CD4-positive, alpha-beta memory T cell (primary cell): ENCODE measurements at regions not wholly inside any gene's neighbourhood (a gene's known extent, or its start where the extent isn't known, plus 50 kb on each side); places are given as distances from the start of the nearest gene placed in this dataset.

Experiments
- CTCF ChIA-PET: fragments of 350-600 bp; sonication (Branson Sonifier 250); formaldehyde crosslinking; loops from one replicate; lab custom pipeline; 2021; ENCODE audit warnings: inconsistent platforms; ENCODE audit not compliant: partially characterized antibody; lab: Charles Lee
- POLR2A ChIA-PET: fragments of 350-600 bp; sonication (Branson Sonifier 250); formaldehyde crosslinking; loops from one replicate; lab custom pipeline; 2021; ENCODE audit not compliant: partially characterized antibody; lab: Charles Lee
- DNase-seq, 5 donors: peaks; one replicate each; pipeline versions ENCODE4 v3.0.0 to v3.0.0-alpha.2; 2020 to 2022; ENCODE audit warnings: mixed read lengths in 1 of 5
- H3K27ac ChIP-seq: one replicate; pipeline ENCODE4 v1.7.0; 2013; ENCODE audit warnings: low read depth, low read length
- H3K27me3 ChIP-seq: 2 replicates; pipeline ENCODE4 v1.7.0; 2013; ENCODE audit warnings: mild to moderate bottlenecking, low read length, moderate library complexity; ENCODE audit not compliant: insufficient read depth
- H3K36me3 ChIP-seq: 2 replicates; pipeline ENCODE4 v1.7.0; 2013; ENCODE audit warnings: mild to moderate bottlenecking, low read length, moderate library complexity; ENCODE audit not compliant: insufficient read depth
- H3K4me1 ChIP-seq: 2 replicates; pipeline ENCODE4 v1.7.0; 2013; ENCODE audit warnings: mild to moderate bottlenecking, low read length, moderate library complexity; ENCODE audit not compliant: insufficient read depth
- H3K4me3 ChIP-seq, 2 donors: one replicate each; pipeline ENCODE4 v1.7.0; 2013; ENCODE audit warnings: low read length in 2 of 2, mild to moderate bottlenecking in 1 of 2
- H3K9me3 ChIP-seq, 2 donors: one replicate each; pipeline ENCODE4 v1.7.0; 2013; ENCODE audit warnings: low read length in 2 of 2, control low read depth in 1 of 2; ENCODE audit not compliant: control insufficient read depth in 1 of 2
- H3K27ac Mint-ChIP-seq, 7 donors: one replicate each; pipeline ENCODE4 v1.8.0; 2020 to 2021; ENCODE audit warnings: mixed read lengths in 7 of 7, mild to moderate bottlenecking in 6 of 7, inconsistent platforms in 3 of 7, moderate library complexity in 3 of 7
- H3K27me3 Mint-ChIP-seq, 2 donors: one replicate each; pipeline ENCODE4 v1.8.0; 2020 to 2021; ENCODE audit warnings: mixed read lengths in 2 of 2
- H3K36me3 Mint-ChIP-seq, 2 donors: one replicate each; pipeline ENCODE4 v1.8.0; 2020 to 2021; ENCODE audit warnings: mixed read lengths in 2 of 2, inconsistent platforms in 1 of 2, mild to moderate bottlenecking in 1 of 2
- H3K4me1 Mint-ChIP-seq, 4 donors: one replicate each; pipeline ENCODE4 v1.8.0; 2020 to 2021; ENCODE audit warnings: mixed read lengths in 4 of 4, mild to moderate bottlenecking in 1 of 4
- H3K4me3 Mint-ChIP-seq, 8 donors: one replicate each; pipeline ENCODE4 v1.8.0; 2020 to 2021; ENCODE audit warnings: mixed read lengths in 8 of 8, mild to moderate bottlenecking in 7 of 8, moderate library complexity in 6 of 8, inconsistent platforms in 3 of 8
- H3K9me3 Mint-ChIP-seq, 8 donors: one replicate each; pipeline ENCODE4 v1.8.0; 2020 to 2021; ENCODE audit warnings: mixed read lengths in 8 of 8, mild to moderate bottlenecking in 5 of 8, inconsistent platforms in 3 of 8, moderate library complexity in 1 of 8
- intact Hi-C: fragments of 100-400 bp; cut with micrococcal nuclease; formaldehyde crosslinking; loops from one replicate; pipeline ENCODE4 v1.15.1; 2023

GRCh38 chr3:144343343-144343742, 371.7 kb downstream of the DIPK2A start:
- DNase-seq = no peak
- POLR2A ChIA-PET = no interaction called here
- H3K9me3 Mint-ChIP-seq = peaks cover 0 to 20% (median 4%) of the 10 kb centered on the region in 8 donors

GRCh38 chr3:144343777-144344176, 372.2 kb downstream of the DIPK2A start:
- peaks cover 0 to 1% of the 10 kb centered on the region in 2 donors for H3K36me3 Mint-ChIP-seq
- peaks cover 0 to 7% of the 10 kb centered on the region in 2 donors for H3K27me3 Mint-ChIP-seq
- Histone ChIP-seq H3K4me3 (no peak overlapping the region), H3K9me3 (no peaks in the 10 kb centered on the region), H3K27ac (no peak overlapping the region), H3K4me1 (no peaks in the 10 kb centered on the region), H3K27me3 (no peaks in the 10 kb centered on the region), H3K36me3 (no peaks in the 10 kb centered on the region)
- H3K9me3 Mint-ChIP-seq = peaks cover 0 to 20% (median 3%) of the 10 kb centered on the region in 8 donors
- ChIA-PET POLR2A (no interaction called here), CTCF (no interaction called here)
- H3K4me3 Mint-ChIP-seq = no peak overlapping the region
- DNase-seq = no peak
- peaks cover 0 to 4% (median 0%) of the 10 kb centered on the region in 4 donors for H3K4me1 Mint-ChIP-seq
- H3K27ac Mint-ChIP-seq = no peak overlapping the region
- intact Hi-C loops = no loop called here

More at GRCh38 chr3:144343343-144343742, 371.7 kb downstream of the DIPK2A start:
- Mint-ChIP-seq H3K27ac (no peak overlapping the region), H3K27me3 (peaks cover 0 to 7% of the 10 kb centered on the region in 2 donors), H3K4me3 (no peak overlapping the region), H3K4me1 (peaks cover 0 to 4% (median 0%) of the 10 kb centered on the region in 4 donors), H3K36me3 (peaks cover 0 to 1% of the 10 kb centered on the region in 2 donors)
- no peaks in the 10 kb centered on the region for H3K36me3 ChIP-seq
- CTCF ChIA-PET = no interaction called here
- H3K27me3 ChIP-seq = no peaks in the 10 kb centered on the region
- no peak overlapping the region for H3K4me3 ChIP-seq
- intact Hi-C loops = no loop called here
- H3K27ac ChIP-seq = no peak overlapping the region
- H3K9me3 ChIP-seq = no peaks in the 10 kb centered on the region
- H3K4me1 ChIP-seq = no peaks in the 10 kb centered on the region

- peaks cover 0 to 16% (median 3%) of the 10 kb centered on the region in 8 donors for H3K9me3 Mint-ChIP-seq
- no peaks in the 10 kb centered on the region for H3K36me3 Mint-ChIP-seq
- Histone ChIP-seq H3K27me3 (no peaks in the 10 kb centered on the region), H3K9me3 (no peaks in the 10 kb centered on the region), H3K27ac (no peak overlapping the region), H3K4me3 (no peak overlapping the region), H3K36me3 (no peaks in the 10 kb centered on the region), H3K4me1 (no peaks in the 10 kb centered on the region)
- intact Hi-C loops = no loop called here
- DNase-seq = no peak
- CTCF ChIA-PET = no interaction called here
- peaks cover 0 to 4% (median 0%) of the 10 kb centered on the region in 4 donors for H3K4me1 Mint-ChIP-seq
- no peak overlapping the region for H3K27ac Mint-ChIP-seq
- POLR2A ChIA-PET = no interaction called here
- H3K27me3 Mint-ChIP-seq = peaks cover 0 to 7% of the 10 kb centered on the region in 2 donors
- no peak overlapping the region for H3K4me3 Mint-ChIP-seq
Measured at GRCh38 chr3:144344925-144345548, 373.4 kb downstream of the DIPK2A start.

GRCh38 chr3:144350125-144350524, 378.5 kb downstream of the DIPK2A start:
- no peak for DNase-seq
- Histone ChIP-seq H3K9me3 (no peaks in the 10 kb centered on the region), H3K4me3 (no peak overlapping the region), H3K4me1 (no peaks in the 10 kb centered on the region), H3K36me3 (no peaks in the 10 kb centered on the region), H3K27ac (no peak overlapping the region), H3K27me3 (no peaks in the 10 kb centered on the region)
- POLR2A ChIA-PET = no interaction called here
- Mint-ChIP-seq H3K27me3 (no peaks in the 10 kb centered on the region), H3K4me1 (peaks cover 0 to 1% (median 0%) of the 10 kb centered on the region in 4 donors), H3K4me3 (no peak overlapping the region), H3K9me3 (peaks cover 0 to 3% (median under 1%) of the 10 kb centered on the region in 8 donors), H3K36me3 (no peaks in the 10 kb centered on the region), H3K27ac (no peak overlapping the region)
- intact Hi-C loops = loop anchor here (10.0 kb wide), 1 partner anchor 165 kb away; no protein-coding TSS in a partner anchor
- CTCF ChIA-PET = no interaction called here

GRCh38 chr3:144351011-144351410, 379.4 kb downstream of the DIPK2A start:
- H3K4me3 Mint-ChIP-seq = no peak overlapping the region
- peaks cover 0 to 3% (median 0%) of the 10 kb centered on the region in 8 donors for H3K9me3 Mint-ChIP-seq
- Histone ChIP-seq H3K4me3 (no peak overlapping the region), H3K9me3 (no peaks in the 10 kb centered on the region), H3K27ac (no peak overlapping the region), H3K4me1 (no peaks in the 10 kb centered on the region), H3K36me3 (no peaks in the 10 kb centered on the region), H3K27me3 (no peaks in the 10 kb centered on the region)
- ChIA-PET POLR2A (no interaction called here), CTCF (no interaction called here)
- no peaks in the 10 kb centered on the region for H3K36me3 Mint-ChIP-seq
- H3K27ac Mint-ChIP-seq = no peak overlapping the region
- no peaks in the 10 kb centered on the region for H3K27me3 Mint-ChIP-seq
- H3K4me1 Mint-ChIP-seq = no peaks in the 10 kb centered on the region
- intact Hi-C loops = loop anchor here (10.0 kb wide), 1 partner anchor 164 kb away; no protein-coding TSS in a partner anchor
- no peak for DNase-seq

GRCh38 chr3:144351773-144352365, 380.2 kb downstream of the DIPK2A start:
- no peak overlapping the region for H3K27ac Mint-ChIP-seq
- no peak overlapping the region for H3K4me3 Mint-ChIP-seq
- no peak for DNase-seq
- H3K9me3 Mint-ChIP-seq = peaks cover 0 to 2% (median 0%) of the 10 kb centered on the region in 8 donors
- Histone ChIP-seq H3K4me3 (no peak overlapping the region), H3K27ac (no peak overlapping the region), H3K4me1 (no peaks in the 10 kb centered on the region), H3K9me3 (no peaks in the 10 kb centered on the region), H3K27me3 (no peaks in the 10 kb centered on the region), H3K36me3 (no peaks in the 10 kb centered on the region)
- ChIA-PET CTCF (no interaction called here), POLR2A (no interaction called here)
- H3K36me3 Mint-ChIP-seq = no peaks in the 10 kb centered on the region
- no peaks in the 10 kb centered on the region for H3K27me3 Mint-ChIP-seq
- intact Hi-C loops = loop anchor here (10.0 kb wide), 1 partner anchor 163 kb away; no protein-coding TSS in a partner anchor
- no peaks in the 10 kb centered on the region for H3K4me1 Mint-ChIP-seq

- POLR2A ChIA-PET = no interaction called here
- H3K27me3 ChIP-seq = no peaks in the 10 kb centered on the region
- Mint-ChIP-seq H3K36me3 (no peaks in the 10 kb centered on the region), H3K9me3 (peaks cover 0 to 7% (median 4%) of the 10 kb centered on the region in 8 donors), H3K27ac (no peak overlapping the region), H3K27me3 (no peaks in the 10 kb centered on the region), H3K4me3 (no peak overlapping the region), H3K4me1 (no peaks in the 10 kb centered on the region)
- intact Hi-C loops = loop anchor here (10.0 kb wide), 1 partner anchor 157 kb away; no protein-coding TSS in a partner anchor
- no peak overlapping the region for H3K4me3 ChIP-seq
- H3K4me1 ChIP-seq = no peaks in the 10 kb centered on the region
- no peak for DNase-seq
- H3K36me3 ChIP-seq = no peaks in the 10 kb centered on the region
- no peaks in the 10 kb centered on the region for H3K9me3 ChIP-seq
- CTCF ChIA-PET = no interaction called here
- H3K27ac ChIP-seq = no peak overlapping the region
Measured at GRCh38 chr3:144358191-144358590, 386.6 kb downstream of the DIPK2A start.
